GM18861 (cell line): ENCODE measurements at regions not wholly inside any gene's neighbourhood (a gene's known extent, or its start where the extent isn't known, plus 50 kb on each side); places are given as distances from the start of the nearest gene placed in this dataset.

Experiments
- ATAC-seq: cut with Tn5 transposase; IDR thresholded peaks from one replicate; pipeline ENCODE4 v1.9.1; 2021; ENCODE audit not compliant: unreplicated experiment

DNA sequence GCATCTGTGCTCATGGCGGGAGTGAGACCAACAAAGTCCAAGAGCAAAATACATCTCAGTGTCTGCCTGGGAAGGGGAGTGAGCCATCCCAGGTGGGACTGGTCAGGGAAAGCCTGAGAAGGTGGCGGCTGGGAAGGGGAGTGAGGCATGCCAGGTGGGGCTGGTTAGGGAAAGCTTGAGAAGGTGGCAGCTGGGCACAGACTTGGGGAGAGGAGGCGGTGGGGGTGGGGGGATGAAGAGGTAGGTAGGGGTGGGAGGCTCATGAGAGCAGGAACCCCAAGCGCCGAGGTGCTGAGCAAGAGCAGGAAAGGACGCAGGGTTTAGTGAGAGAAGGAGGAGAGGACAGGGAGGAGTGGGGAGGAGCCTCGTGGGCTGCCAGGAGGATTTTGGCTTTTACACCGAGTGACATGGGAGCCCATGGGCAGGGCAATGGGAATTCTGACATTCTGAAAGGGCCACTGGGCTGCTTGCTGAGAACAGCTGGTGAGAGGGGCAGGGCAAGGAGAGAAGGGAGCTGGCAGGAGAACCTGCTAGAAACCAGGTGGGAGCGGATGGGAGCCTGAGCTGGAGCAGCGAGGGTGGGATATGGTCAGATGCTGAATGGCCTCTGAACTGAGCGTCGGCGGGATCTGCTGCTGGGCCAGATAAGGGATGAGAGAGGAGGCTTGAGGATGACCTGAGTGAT is 256.1 kb upstream of the RPL38 start:
- ATAC-seq = no peak

DNA sequence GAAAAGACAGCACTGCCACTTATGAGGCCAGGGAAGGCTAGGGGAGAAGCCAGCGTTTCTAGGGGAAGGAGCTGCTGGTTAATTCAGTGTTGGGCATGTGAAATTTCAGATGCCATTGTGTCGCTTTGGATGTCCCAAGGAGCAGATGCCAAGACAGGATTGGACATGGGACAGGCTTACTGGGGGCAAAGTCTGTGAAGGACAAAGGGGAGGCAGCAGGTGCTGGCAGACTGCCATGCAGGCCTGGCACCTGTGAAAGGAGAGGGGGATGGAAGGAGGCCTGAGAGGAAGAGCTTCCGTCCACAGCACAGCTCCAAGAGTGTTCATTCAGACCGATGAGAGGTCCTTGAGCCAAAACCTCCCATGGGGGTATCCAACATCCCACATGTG is 255.5 kb upstream of the RPL38 start:
- no peak for ATAC-seq

DNA sequence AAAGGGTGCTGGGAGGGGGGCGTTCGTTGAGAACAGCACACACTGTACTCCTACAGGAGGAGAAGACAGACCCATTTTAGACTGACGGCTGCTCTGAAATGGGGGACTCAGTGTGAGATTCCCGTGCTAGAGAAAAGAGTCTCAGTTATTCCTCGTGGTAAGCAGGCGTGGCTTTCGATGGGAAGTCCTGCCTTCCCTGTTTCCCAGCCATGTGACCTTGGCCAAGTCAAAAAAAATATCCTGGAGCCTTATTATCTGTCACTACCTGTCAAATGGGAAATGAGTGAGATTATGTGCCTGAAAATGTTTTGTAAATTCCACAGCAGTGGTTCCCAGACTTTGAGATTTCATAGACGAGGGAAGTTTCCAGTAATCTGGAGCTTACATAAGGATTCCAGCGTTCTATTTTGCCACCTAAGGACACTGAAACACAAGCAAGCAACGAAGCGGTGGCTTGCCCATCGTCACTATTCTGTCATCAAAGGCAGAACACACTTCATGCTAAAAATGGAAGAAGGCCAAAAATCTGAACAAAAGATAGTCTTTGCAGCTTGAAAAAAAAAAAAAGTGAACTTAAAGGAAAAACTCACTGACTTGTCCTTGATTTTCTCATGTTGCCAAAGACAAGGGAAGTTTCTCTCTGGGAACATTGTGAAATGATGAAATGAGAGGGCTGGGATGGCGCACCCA is 253.4 kb upstream of the RPL38 start:
- no peak for ATAC-seq

DNA sequence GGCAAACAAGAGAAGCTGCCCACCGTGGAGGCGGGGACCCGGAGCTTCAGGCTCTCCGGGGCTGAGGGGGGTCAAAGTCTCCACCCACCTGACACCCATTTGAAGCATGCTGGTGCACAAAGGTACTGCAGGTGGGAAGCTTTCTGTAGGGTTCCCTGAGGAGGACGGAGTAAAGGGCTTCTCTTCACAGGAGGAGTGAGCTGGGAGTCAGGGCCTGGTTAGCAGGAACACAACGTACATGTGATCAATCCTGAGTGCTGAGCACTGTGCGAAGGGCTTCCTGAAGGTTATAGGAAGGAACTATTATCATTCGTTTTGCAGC is 252.9 kb upstream of the RPL38 start:
- ATAC-seq = no peak

DNA sequence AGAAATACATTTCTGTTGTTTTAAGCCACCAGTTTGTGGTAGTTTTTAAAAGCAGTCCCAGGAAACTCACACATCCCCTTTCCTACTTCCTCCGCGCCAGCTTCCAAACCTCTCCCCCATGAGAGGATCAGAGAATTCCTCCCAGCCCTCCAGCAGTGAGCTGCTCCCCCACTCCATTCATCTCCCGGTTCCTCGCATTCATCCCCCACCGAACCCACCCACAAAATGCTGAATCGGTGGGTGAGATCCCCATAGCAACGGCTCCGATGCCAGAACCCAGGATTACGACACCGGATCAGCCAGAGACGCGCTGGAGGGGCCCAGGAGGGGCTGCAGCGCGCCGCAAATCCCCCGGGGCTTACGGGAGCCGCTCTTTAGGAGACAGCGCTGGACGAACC is 251.4 kb upstream of the RPL38 start:
- no peak for ATAC-seq

DNA sequence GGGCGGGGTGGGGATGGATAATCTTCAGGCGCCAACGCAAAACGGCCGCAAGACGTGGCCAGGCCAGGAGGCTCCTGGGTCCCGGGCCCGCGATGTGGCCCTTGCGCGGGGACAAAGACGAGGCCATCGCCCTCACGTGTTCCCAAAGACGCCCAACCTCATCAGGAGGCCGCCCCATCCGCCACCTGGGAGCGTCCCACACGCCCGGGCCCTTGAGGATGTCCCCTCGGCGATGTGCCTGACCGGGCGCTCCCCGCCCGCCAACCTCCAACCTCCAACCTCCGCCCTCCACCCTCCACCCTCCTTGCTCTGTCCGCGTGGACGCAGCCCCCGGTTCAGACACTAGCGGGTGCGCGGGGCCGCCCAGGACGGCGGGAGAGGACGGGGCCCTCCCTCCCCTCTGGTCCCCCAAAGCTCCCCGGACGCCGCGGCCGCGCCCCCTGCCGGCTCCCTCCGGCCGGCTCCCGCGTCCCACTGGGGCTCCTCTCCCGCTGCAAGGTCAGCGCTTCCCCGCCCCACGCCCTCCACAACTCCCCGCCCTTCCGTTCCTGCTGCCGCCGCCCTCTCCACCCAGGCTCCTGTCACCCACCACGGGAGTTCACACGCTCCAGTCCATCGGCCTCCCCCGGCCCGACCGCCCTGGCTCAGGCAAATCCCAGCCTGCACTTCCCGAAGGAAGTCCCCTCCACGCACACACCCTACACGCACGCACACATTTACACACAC is 250.8 kb upstream of the RPL38 start:
- ATAC-seq = no peak

DNA sequence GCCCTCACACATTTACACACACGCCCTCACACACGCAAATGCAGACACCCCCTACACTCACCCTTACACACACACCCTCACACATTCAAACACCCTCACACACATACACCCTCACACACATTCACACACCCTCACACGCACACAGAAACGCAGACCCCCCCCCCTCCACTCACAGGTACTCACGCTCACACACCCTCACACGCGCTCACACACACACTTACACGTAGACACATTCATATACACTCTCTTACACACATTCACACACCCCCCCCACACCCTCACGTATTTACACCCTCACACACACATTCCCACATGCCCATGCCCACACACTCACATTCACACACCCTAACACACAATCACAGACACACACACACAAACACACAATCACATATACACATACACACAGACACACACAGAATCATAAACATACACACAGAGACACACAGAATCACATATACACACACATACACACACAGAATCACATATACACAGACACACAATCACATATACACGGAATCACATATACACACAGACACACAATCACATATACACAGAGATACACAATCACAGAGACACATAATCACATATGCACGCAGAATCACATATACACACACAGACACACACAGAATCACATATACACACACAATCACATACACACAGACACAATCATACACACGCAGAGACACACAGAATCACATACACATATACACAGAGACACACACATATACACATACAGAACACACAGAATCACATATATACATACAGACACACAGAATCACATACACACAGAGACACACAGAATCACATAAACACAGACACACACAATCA is 250.1 kb upstream of the RPL38 start:
- ATAC-seq = no peak

DNA sequence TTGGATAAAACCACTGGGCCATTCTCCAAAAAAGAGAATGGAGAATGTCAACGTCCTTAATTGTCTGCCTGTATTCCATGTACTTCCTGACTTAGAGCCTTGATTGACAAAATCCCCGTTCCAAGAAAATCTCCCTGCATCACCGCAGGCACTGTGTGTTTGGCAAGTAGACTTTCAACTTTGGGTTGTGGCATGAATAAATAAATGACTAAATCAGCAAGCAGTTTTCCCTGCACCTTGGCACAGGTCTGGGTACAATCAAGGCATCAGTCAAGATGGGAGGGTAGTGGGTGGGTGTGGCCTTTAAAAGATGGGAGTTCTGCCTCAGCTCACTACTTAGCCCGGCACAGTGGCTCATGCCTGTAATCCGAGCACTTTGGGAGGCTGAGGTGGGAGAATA is 248.5 kb upstream of the RPL38 start:
- no peak for ATAC-seq

DNA sequence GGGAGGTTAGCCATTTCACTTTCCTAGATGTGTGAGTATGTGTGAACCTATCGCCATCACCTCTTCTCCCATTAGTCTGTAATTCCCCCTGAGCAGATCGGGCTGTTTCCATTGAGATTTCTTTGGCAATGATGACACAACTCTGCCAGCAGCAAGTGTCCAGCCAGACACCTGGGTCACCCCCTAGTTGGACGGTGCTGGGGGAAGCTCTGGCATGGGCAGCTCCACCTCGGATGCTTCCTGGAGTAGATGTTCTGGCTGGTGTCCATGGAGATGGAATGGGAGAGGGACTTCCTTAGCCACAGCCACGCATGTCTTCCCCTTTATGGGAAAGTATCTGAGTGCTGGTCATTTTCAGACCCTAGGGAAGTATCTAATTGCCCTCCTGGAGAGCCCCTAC is 247.9 kb upstream of the RPL38 start:
- ATAC-seq = no peak

DNA sequence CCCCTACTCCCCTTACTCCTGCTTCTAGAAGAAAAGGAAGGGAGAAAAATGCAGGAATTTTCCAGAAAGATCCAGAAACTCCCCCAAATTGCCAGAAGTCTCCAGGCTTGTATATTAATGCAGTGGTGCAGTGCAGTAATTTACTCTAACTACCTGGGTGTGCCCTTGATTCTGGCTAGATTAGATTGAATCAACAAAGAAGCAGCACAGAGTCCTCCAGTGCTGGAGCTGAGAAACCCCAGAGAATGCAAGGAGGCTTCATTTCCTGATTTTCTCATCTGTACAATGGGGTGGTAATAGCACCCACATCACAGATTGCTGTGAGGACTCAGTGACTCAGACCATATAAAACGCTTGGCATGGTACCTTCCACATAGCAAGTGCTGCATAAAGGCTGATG is 247.3 kb upstream of the RPL38 start:
- no peak for ATAC-seq

DNA sequence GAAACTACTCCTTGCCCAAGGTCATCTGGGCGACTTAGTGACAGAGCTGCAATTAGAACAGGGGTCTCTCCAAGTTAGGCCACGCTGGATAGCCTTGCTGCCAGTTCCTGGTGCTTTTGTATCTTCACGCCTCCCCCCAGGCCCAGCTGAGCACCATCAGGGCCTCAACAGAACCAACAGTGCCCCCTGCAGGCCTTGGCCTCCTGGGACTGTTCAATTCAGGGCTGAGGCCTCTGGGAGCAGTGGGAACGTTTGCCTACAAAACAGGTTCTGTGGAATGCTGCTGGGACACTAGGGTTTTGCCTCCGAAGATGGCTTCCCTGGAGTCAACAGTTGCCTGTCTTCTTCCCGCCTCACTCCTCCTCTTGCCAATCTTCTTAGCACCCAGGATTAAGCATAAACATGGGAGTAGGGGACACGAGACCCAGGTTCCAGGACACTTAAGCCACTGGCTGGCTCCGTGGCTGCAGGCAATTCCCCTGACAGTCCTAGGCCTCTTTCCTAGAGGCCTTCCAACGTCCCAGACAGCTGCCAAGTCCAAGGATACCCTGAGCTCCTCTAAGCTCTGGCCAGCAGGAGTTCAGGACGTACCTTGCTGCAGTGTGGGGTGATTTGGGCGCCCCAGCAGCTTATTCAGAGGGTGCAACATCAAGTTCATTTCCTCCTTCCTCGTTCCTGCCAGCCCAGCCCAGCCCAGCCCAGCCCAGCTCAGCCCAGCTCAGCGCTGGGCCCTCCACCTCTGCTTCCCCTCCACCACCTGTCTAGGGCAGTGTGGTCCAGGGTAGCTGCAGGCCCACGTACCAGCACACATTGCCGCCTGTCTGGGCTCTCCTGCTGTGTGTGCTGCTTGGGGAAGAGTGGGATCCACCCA is 246.6 kb upstream of the RPL38 start:
- no peak for ATAC-seq

DNA sequence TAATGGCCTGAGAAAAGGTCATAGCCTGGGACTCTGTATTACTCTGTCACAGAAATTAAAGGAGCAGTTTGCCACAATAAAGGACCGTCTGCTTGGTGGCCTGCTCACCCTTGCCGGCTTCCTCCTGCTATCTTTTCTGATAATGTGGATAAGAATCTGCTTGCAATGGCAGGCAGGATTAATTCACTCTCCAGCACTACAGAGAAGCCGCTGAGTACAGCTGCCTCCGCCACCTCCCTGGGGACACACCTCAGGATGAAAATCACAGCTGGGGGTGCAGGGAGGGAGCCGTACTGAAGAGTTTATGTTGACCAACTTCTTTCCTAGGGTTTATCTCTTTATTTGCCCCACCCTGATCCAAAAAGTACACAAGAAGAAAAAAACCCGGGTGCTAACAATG is 245.9 kb upstream of the RPL38 start:
- ATAC-seq = no peak

DNA sequence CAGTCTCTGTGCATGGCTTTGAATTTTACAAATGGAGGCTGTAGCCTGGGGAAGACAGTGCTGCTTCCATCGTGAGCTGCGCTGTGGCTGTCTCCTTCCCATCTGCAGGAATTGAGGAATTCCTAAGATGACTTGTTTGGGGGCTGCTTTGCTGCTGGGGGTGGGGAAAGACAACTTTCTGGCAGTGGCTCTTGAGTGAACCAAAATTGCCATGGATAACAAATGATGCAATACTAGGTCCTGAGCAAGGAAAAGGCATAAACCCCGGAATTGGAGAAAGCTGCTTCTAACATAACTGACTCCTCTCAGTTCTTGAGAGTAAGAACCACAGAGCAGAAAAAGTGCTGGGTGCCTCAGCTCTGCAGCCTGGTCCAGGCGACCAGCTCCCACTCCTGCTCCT is 245.0 kb upstream of the RPL38 start:
- ATAC-seq = no peak

DNA sequence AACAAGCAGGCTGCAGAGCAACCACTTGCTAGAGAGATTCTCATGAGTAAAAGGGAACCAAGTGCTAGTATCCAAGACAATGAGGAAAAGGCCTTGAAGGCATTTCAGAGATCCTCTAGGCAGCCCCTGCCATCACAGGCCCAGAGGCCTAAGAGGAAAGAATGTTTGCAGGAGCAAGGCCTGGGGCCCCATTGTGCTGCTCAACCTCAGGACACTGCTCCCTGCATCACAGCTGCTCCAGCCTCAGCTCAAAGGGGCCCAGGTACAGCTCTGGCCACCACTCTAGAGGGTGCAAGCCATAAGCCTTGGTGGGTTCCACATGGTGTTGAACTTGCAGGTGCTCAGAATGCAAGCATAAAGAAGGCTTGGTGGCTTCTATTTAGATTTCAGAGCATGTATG is 243.0 kb upstream of the RPL38 start:
- ATAC-seq = no peak

DNA sequence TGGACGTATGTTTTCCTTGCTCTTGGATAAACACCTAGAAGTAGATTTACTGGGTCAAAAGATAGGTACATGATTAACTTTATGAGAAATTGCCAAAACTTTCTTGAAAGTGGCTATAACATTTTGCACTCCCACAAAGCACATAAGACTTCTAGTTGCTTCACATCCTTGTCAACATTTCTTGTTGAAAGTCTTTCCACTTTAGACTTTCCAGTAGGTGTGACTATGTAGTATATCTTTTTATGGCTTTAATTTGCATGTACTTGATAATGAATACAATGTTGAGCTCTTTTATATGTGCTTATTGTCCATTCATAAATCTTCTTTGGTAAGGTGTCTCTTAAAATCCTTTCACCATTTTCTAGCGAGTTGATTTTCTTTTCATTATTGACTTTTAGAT is 241.2 kb upstream of the RPL38 start:
- ATAC-seq = no peak

DNA sequence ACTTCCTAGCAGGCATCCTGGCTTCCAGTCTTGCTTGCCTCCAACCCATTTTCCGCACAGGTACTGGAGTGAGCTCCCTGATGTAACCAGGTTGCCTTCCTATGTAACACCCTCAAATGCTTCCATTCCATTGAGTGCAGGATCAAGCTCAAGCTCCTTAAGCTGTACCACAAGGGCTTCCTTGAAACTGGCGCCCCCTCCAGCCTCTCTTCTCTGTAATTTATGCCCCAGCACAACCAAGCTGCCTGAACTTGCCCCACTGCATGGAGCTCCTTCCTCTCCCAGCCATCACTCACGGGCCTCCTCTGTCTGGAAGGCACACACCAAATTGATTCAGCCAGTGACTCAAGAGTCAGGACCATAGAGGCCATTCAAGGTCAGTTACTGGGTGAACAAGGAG is 234.8 kb upstream of the RPL38 start:
- no peak for ATAC-seq

DNA sequence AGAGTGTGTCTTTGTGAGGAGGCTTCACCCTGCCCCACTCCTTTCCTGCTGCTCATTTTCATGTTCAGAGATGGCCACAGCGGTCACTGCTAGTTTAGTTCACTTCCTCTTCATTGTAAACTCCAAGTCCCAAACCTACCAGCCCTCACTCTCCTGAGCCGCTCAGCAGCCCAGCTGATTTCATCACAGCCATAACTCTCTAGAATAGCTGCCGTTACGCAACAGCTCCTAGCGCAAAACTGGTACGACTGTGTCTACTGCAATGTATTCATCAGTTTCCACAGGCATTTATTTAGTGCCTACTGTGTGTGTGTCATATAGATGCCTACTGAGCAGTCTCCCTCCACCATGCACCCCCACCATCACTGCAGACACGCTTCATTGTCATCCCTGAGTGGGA is 233.5 kb upstream of the RPL38 start:
- ATAC-seq = no peak

DNA sequence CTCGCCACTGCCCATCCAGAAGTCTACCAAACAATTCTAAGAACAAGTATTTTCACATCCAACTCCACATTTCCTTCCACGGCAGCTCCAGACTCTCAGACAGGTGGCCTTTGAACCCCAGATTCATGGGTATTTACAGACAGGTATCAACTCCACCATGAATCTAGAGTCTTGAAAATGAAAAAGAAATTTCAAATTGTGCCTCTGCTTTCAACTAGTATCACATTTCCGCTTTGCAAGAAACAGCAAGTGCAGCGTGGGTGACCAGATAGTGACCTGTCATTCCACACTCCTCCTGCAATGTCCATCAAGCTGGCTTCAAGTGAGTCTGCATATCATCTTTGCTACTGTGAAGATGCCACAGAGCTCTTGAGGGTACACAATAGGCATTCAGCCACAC is 232.4 kb upstream of the RPL38 start:
- ATAC-seq = no peak

DNA sequence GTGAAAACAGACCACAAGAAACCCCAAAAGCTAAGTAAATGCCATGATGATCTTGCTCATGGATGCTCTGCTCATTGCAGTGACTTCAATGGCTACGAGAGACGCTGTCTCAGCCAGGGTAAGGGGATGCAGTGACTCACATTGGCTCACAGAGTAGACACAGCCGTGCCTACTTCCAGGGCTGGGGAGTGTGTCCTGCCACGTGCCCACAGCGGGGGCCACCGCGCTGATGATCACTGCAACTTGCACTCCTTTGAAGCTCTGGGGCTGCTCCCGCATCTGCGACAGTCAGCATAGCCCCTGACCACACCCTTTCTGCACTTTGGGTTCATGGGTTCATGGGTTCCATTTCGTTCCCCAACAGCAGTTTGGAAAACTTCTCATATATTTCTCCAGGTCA is 231.4 kb upstream of the RPL38 start:
- no peak for ATAC-seq

DNA sequence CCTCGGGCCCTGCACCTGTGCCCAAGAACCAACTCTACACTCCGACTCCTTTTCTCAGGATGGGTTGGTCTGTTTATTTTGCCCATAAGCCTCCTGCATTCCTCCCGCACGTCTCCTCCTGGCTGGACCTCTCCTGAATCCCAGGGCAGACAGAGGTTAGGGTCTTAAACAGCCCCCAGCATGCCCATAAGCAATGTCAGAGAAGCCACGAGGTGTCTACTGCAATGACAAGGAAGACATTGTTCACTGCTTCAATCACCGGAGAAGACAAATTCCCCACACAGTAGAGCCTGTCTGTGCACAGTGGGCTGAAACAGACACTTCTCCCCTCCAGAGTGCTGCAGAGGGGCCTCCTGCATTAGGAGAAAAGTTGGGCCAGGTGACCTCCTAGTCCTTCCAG is 230.6 kb upstream of the RPL38 start:
- ATAC-seq = no peak
